ENCODE measurements at regions not wholly inside any gene's neighbourhood (a gene's known extent, or its start where the extent isn't known, plus 50 kb on each side); places are given as distances from the start of the nearest gene placed in this dataset.

DNA sequence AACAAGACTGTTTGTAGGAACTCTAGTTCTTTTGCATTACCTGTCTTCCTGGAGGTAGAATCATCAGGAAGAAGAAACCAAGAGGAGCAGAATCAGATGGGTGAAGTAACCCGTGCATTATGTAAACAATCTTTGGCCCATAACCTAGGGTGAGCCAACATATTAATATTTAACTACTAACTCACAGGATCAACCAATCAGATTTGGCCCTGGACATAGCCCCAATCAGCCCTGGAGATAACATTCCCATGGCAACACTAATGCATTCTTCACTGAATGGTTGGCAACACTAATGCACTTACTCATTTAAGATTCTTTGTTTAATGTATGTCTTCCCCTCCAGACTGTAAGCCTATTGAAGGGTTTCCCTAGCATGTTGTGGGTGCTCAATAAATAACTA lies 72.0 kb upstream of the CTAGE1 start:
- Mint-ChIP-seq H3K4me1 (no peaks in the 10 kb centered on the region), H3K9me3 (peaks cover 0 to 5% (median under 1%) of the 10 kb centered on the region in 7 donors), H3K4me3 (no peak overlapping the region), H3K27ac (no peak overlapping the region), H3K27me3 (no peaks in the 10 kb centered on the region), H3K36me3 (no peaks in the 10 kb centered on the region)
- H3K4me3 ChIP-seq (ENCODE audit: low read depth, low read length): no peak overlapping the region
- no peak for ATAC-seq (ENCODE audit: low read depth in 2 of 2)
- no peaks in the 10 kb centered on the region for H3K4me1 ChIP-seq (ENCODE audit: control insufficient read depth, insufficient read depth, low read length, poor library complexity, severe bottlenecking)
- no peak for DNase-seq
- no peaks in the 10 kb centered on the region for H3K27me3 ChIP-seq (ENCODE audit: control insufficient read depth, insufficient read depth, low read length)
- H3K27ac ChIP-seq (ENCODE audit: insufficient read depth, low read length, poor library complexity, severe bottlenecking): no peak overlapping the region
- no peaks in the 10 kb centered on the region for H3K36me3 ChIP-seq (ENCODE audit: control insufficient read depth, insufficient read depth, low read length)
- H3K9me3 ChIP-seq (ENCODE audit: control insufficient read depth in 2 of 2, low read length in 2 of 2): no peaks in the 10 kb centered on the region

DNA sequence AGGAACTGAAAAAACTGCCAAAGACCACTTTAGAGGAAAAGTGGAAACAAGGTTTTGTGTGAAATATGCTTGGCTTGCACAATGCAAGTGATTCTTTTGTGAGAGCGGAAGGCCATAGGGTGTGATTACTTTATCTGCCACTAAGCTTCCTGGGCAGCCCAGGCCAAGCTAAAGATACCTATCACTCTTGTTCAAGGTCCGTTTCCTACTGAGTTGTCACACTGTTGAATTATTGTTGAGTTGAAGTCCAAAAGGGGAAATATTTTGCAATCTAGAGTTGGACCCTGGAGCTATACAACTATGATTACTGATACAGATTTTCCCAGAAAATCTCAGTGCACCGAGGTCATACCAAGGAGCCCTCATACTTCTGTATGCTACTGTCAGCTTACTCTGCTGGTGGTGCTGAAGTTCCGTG lies 72.7 kb upstream of the CTAGE1 start:
- H3K9me3 ChIP-seq (ENCODE audit: control insufficient read depth in 2 of 2, low read length in 2 of 2): no peaks in the 10 kb centered on the region
- no peaks in the 10 kb centered on the region for H3K4me1 ChIP-seq (ENCODE audit: control insufficient read depth, insufficient read depth, low read length, poor library complexity, severe bottlenecking)
- Mint-ChIP-seq H3K4me1 (no peaks in the 10 kb centered on the region), H3K9me3 (peaks cover 0 to 6% (median 1%) of the 10 kb centered on the region in 7 donors), H3K4me3 (no peak overlapping the region), H3K36me3 (no peaks in the 10 kb centered on the region), H3K27ac (no peak overlapping the region), H3K27me3 (no peaks in the 10 kb centered on the region)
- DNase-seq: no peak
- no peaks in the 10 kb centered on the region for H3K36me3 ChIP-seq (ENCODE audit: control insufficient read depth, insufficient read depth, low read length)
- ATAC-seq (ENCODE audit: low read depth in 2 of 2): no peak
- H3K4me3 ChIP-seq (ENCODE audit: low read depth, low read length): no peak overlapping the region
- no peak overlapping the region for H3K27ac ChIP-seq (ENCODE audit: insufficient read depth, low read length, poor library complexity, severe bottlenecking)
- no peaks in the 10 kb centered on the region for H3K27me3 ChIP-seq (ENCODE audit: control insufficient read depth, insufficient read depth, low read length)

DNA sequence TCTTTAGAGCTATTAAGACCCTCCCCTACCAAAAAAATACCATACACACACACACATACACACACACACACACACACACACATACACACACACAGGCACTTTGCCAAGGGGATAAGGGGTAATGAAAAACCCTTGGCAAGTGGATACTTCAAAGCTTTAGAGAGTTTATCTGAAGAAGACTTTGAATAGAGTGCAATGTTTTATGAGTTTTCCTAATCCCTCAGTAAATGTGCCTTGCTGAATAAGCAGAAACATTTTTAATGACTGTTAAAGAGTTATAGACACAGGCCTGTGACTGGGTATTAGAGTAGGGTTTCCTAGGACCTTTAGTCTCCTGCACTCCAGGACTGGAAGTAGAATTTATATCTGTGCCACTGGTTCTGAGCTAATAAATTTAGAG lies 75.5 kb upstream of the CTAGE1 start:
- Histone ChIP-seq H3K9me3 (ENCODE audit: control insufficient read depth in 2 of 2, low read length in 2 of 2) (no peaks in the 10 kb centered on the region), H3K4me1 (ENCODE audit: control insufficient read depth, insufficient read depth, low read length, poor library complexity, severe bottlenecking) (no peaks in the 10 kb centered on the region), H3K36me3 (ENCODE audit: control insufficient read depth, insufficient read depth, low read length) (no peaks in the 10 kb centered on the region), H3K27me3 (ENCODE audit: control insufficient read depth, insufficient read depth, low read length) (no peaks in the 10 kb centered on the region), H3K4me3 (ENCODE audit: low read depth, low read length) (no peak overlapping the region), H3K27ac (ENCODE audit: insufficient read depth, low read length, poor library complexity, severe bottlenecking) (no peak overlapping the region)
- Mint-ChIP-seq H3K27ac (no peak overlapping the region), H3K4me1 (no peaks in the 10 kb centered on the region), H3K36me3 (no peaks in the 10 kb centered on the region), H3K27me3 (no peaks in the 10 kb centered on the region), H3K4me3 (no peak overlapping the region), H3K9me3 (peaks cover 0 to 12% (median 6%) of the 10 kb centered on the region in 7 donors)
- DNase-seq (no peak), ATAC-seq (ENCODE audit: low read depth in 2 of 2) (no peak)

DNA sequence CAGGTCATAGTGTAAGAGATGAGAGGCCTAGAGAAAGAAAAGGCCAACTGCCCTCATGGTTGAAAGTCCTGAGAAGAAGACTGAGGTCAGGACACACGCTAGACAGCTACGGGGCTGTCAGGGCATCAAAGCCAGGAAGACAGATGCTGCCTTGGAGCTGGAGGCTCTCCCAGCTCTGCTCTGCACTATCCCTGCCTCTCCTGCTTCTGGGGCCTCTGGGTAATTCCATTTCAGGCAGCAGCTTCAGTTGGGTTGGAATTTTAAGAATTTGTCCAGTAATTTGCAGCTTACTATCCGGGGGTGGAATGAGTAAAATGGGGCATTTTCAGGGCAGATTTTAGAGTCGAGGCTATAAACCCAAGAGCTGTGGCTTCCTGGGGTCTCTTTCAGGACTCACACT lies 76.2 kb upstream of the CTAGE1 start:
- Mint-ChIP-seq H3K9me3 (peaks cover 0 to 11% (median 6%) of the 10 kb centered on the region in 7 donors), H3K36me3 (no peaks in the 10 kb centered on the region), H3K4me1 (no peaks in the 10 kb centered on the region), H3K27ac (no peak overlapping the region), H3K4me3 (no peak overlapping the region), H3K27me3 (no peaks in the 10 kb centered on the region)
- no peak for ATAC-seq (ENCODE audit: low read depth in 2 of 2)
- Histone ChIP-seq H3K9me3 (ENCODE audit: control insufficient read depth in 2 of 2, low read length in 2 of 2) (no peaks in the 10 kb centered on the region), H3K4me1 (ENCODE audit: control insufficient read depth, insufficient read depth, low read length, poor library complexity, severe bottlenecking) (no peaks in the 10 kb centered on the region), H3K4me3 (ENCODE audit: low read depth, low read length) (no peak overlapping the region), H3K27ac (ENCODE audit: insufficient read depth, low read length, poor library complexity, severe bottlenecking) (no peak overlapping the region), H3K36me3 (ENCODE audit: control insufficient read depth, insufficient read depth, low read length) (no peaks in the 10 kb centered on the region), H3K27me3 (ENCODE audit: control insufficient read depth, insufficient read depth, low read length) (no peaks in the 10 kb centered on the region)
- DNase-seq: no peak

DNA sequence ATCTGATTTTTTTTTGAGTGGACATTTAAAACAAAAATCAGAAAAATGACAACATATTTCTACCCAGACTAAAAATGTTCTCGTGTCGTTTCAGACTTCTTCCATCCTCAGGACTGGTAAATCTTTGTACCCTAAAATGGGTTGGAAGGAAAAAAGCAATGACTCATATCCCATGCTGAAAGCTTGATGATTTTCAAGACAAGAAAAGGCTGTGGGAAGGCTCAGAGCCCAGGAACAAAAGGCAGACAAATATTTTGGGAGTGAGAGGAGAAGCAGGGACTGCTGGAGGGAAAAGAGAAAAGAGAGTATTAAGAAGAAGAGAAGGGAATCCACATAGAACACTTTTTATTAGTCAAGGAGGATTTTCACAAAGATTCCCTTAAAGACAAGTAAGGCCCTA lies 77.1 kb upstream of the CTAGE1 start:
- Mint-ChIP-seq H3K4me3 (no peak overlapping the region), H3K36me3 (no peaks in the 10 kb centered on the region), H3K9me3 (peaks cover 0 to 10% (median 6%) of the 10 kb centered on the region in 7 donors), H3K4me1 (no peaks in the 10 kb centered on the region), H3K27ac (no peak overlapping the region), H3K27me3 (no peaks in the 10 kb centered on the region)
- H3K36me3 ChIP-seq (ENCODE audit: control insufficient read depth, insufficient read depth, low read length): no peaks in the 10 kb centered on the region
- ATAC-seq (ENCODE audit: low read depth in 2 of 2) (no peak), DNase-seq (no peak)
- no peaks in the 10 kb centered on the region for H3K4me1 ChIP-seq (ENCODE audit: control insufficient read depth, insufficient read depth, low read length, poor library complexity, severe bottlenecking)
- no peak overlapping the region for H3K4me3 ChIP-seq (ENCODE audit: low read depth, low read length)
- no peaks in the 10 kb centered on the region for H3K9me3 ChIP-seq (ENCODE audit: control insufficient read depth in 2 of 2, low read length in 2 of 2)
- H3K27ac ChIP-seq (ENCODE audit: insufficient read depth, low read length, poor library complexity, severe bottlenecking): no peak overlapping the region
- H3K27me3 ChIP-seq (ENCODE audit: control insufficient read depth, insufficient read depth, low read length): no peaks in the 10 kb centered on the region

DNA sequence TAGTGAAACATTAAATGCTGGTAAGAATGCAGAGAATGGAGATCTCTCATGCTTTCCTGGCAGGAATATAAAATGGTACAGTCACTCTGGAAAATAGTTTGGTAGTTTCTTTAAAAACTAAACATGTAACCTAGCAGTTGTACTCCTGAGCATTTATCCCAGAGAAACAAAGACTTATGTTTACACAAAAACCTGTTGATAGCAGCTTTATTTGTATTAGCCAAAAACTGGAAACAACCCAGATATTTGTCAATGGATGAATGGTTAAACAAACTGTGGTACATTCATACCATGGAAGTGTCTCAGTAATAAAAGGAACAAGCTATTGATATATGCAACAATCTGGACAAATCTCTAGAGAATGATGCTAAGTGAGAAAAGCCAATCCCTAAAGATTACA lies 81.7 kb upstream of the CTAGE1 start:
- Histone ChIP-seq H3K27ac (ENCODE audit: insufficient read depth, low read length, poor library complexity, severe bottlenecking) (no peak overlapping the region), H3K4me1 (ENCODE audit: control insufficient read depth, insufficient read depth, low read length, poor library complexity, severe bottlenecking) (no peaks in the 10 kb centered on the region), H3K27me3 (ENCODE audit: control insufficient read depth, insufficient read depth, low read length) (no peaks in the 10 kb centered on the region), H3K36me3 (ENCODE audit: control insufficient read depth, insufficient read depth, low read length) (no peaks in the 10 kb centered on the region), H3K9me3 (ENCODE audit: control insufficient read depth in 2 of 2, low read length in 2 of 2) (no peaks in the 10 kb centered on the region), H3K4me3 (ENCODE audit: low read depth, low read length) (no peak overlapping the region)
- no peaks in the 10 kb centered on the region for H3K4me1 Mint-ChIP-seq
- DNase-seq: no peak
- no peak for ATAC-seq (ENCODE audit: low read depth in 2 of 2)
- no peaks in the 10 kb centered on the region for H3K36me3 Mint-ChIP-seq
- H3K9me3 Mint-ChIP-seq: peaks cover 0 to 9% (median 6%) of the 10 kb centered on the region in 7 donors
- no peak overlapping the region for H3K4me3 Mint-ChIP-seq
- no peak overlapping the region for H3K27ac Mint-ChIP-seq
- no peaks in the 10 kb centered on the region for H3K27me3 Mint-ChIP-seq

DNA sequence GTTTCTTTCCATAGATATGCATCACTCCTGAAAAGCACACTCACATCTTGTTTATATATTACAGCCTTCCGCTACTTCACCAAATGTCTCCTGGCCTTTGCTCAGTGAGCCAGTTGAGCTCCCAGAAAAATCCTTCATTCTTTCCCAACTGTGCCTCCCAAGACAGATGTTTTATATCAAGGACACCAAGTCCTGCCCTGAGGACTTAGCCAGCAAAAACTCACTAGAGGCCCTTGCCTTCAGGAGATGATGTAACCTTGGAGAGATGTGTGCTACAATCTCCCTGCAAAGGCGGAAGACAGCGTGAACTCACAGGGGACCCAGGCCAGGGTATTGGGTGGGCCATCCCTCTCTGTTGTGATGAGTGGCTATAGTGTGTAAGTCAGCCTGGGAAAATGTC lies 86.1 kb upstream of the CTAGE1 start:
- H3K36me3 Mint-ChIP-seq: no peaks in the 10 kb centered on the region
- H3K9me3 Mint-ChIP-seq: peaks cover 0 to 4% (median 0%) of the 10 kb centered on the region in 7 donors
- H3K27me3 Mint-ChIP-seq: no peaks in the 10 kb centered on the region
- H3K4me1 Mint-ChIP-seq: no peaks in the 10 kb centered on the region
- H3K27ac ChIP-seq (ENCODE audit: insufficient read depth, low read length, poor library complexity, severe bottlenecking): no peak overlapping the region
- H3K27me3 ChIP-seq (ENCODE audit: control insufficient read depth, insufficient read depth, low read length): no peaks in the 10 kb centered on the region
- H3K36me3 ChIP-seq (ENCODE audit: control insufficient read depth, insufficient read depth, low read length): no peaks in the 10 kb centered on the region
- no peak overlapping the region for H3K4me3 ChIP-seq (ENCODE audit: low read depth, low read length)
- ATAC-seq (ENCODE audit: low read depth in 2 of 2) (no peak), DNase-seq (no peak)
- no peaks in the 10 kb centered on the region for H3K4me1 ChIP-seq (ENCODE audit: control insufficient read depth, insufficient read depth, low read length, poor library complexity, severe bottlenecking)
- no peaks in the 10 kb centered on the region for H3K9me3 ChIP-seq (ENCODE audit: control insufficient read depth in 2 of 2, low read length in 2 of 2)
- no peak overlapping the region for H3K27ac Mint-ChIP-seq
- H3K4me3 Mint-ChIP-seq: no peak overlapping the region

DNA sequence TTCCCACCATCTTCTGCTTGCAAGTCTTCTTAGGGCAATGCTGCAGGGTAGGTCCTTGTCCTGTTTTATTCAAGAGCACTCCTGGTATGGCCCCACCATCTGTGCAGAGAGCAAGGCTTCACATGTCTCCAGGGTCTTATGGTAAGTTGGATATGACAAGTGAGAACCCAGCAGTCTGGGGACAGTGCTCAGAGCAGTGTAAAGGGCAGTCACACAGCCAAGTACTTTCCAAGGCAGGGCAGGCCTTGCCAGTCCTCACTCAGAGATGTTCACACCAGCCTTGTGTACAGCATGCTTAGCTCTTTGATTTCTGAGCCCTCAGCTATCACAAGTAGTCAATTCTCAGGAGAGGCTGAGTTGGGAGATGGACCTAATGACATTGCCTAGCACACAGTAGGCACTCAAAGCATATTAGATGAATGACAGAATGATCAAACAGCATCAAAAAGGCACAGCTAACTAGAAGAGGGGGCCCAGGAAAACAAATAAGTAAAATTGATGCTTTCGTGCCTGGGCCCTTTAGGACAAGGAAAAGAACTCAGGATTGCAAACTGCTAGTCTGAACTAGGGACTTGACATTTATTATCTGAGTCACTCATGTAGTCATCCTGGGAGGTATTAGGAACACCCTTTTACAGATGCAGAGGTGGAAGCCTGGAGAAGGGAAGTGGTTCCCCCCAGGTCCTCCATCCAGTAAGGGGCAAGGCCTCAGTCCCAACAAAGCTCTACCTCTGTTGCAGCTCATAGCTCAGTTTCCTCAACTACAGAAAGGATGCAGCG lies 86.7 kb upstream of the CTAGE1 start:
- ATAC-seq (ENCODE audit: low read depth in 2 of 2): no peak
- H3K9me3 Mint-ChIP-seq: peaks cover 0 to 4% (median 0%) of the 10 kb centered on the region in 7 donors
- no peak overlapping the region for H3K4me3 Mint-ChIP-seq
- no peaks in the 10 kb centered on the region for H3K36me3 Mint-ChIP-seq
- no peak overlapping the region for H3K27ac Mint-ChIP-seq
- H3K4me1 Mint-ChIP-seq: no peaks in the 10 kb centered on the region
- Histone ChIP-seq H3K27ac (ENCODE audit: insufficient read depth, low read length, poor library complexity, severe bottlenecking) (no peak overlapping the region), H3K4me3 (ENCODE audit: low read depth, low read length) (no peak overlapping the region), H3K4me1 (ENCODE audit: control insufficient read depth, insufficient read depth, low read length, poor library complexity, severe bottlenecking) (no peaks in the 10 kb centered on the region), H3K9me3 (ENCODE audit: control insufficient read depth in 2 of 2, low read length in 2 of 2) (no peaks in the 10 kb centered on the region), H3K36me3 (ENCODE audit: control insufficient read depth, insufficient read depth, low read length) (no peaks in the 10 kb centered on the region), H3K27me3 (ENCODE audit: control insufficient read depth, insufficient read depth, low read length) (no peaks in the 10 kb centered on the region)
- no peaks in the 10 kb centered on the region for H3K27me3 Mint-ChIP-seq
- DNase-seq: no peak
